Left lung (tissue), 4 donors: ENCODE measurements at regions not wholly inside any gene's neighbourhood (a gene's known extent, or its start where the extent isn't known, plus 50 kb on each side); places are given as distances from the start of the nearest gene placed in this dataset.
A peak's percentile ranks its signal among the peaks of the same experiment; 100 is the strongest.

Experiments used
- ATAC-seq: fragments of 200-7000 bp; cut with Tn5 transposase; one replicate; pipeline ENCODE4 v1.9.1; 2020; ENCODE audit warnings: moderate library complexity
- DNase-seq, 4 donors: peaks; one replicate each; pipeline ENCODE4 v3.0.0-alpha.2; 2013 to 2020
- H3K27ac ChIP-seq, 2 donors: fragments of 200-600 bp; sonication (generic) in 1 of 2; one replicate each; pipeline versions ENCODE4 v1.5.0 to v1.8.0; 2020 to 2021
- H3K27me3 ChIP-seq, 2 donors: fragments of 200-600 bp; sonication (generic) in 1 of 2; one replicate each; pipeline versions ENCODE4 v1.5.0 to v1.8.0; 2020 to 2021
- H3K36me3 ChIP-seq, 2 donors: fragments of 200-600 bp; sonication (generic) in 1 of 2; one replicate each; pipeline versions ENCODE4 v1.5.0 to v1.8.0; 2020 to 2021
- H3K4me1 ChIP-seq, 2 donors: fragments of 200-600 bp; one replicate each; pipeline ENCODE4 v1.8.0; 2021
- H3K4me3 ChIP-seq, 2 donors: fragments of 200-600 bp; sonication (generic) in 1 of 2; one replicate each; pipeline versions ENCODE4 v1.5.0 to v1.8.0; 2020 to 2021; ENCODE audit warnings: mild to moderate bottlenecking in 1 of 2
- H3K9me3 ChIP-seq, 2 donors: fragments of 200-600 bp; sonication (generic) in 1 of 2; one replicate each; pipeline versions ENCODE4 v1.5.0 to v1.8.0; 2020 to 2021
- CTCF ChIP-seq, 2 donors: fragments of 200-600 bp; sonication (generic) in 1 of 2; IDR thresholded peaks; one replicate each; pipeline versions ENCODE4 v1.5.0 to v1.8.0; 2021; ENCODE audit warnings: antibody characterized with exemption in 2 of 2
- intact Hi-C, 2 donors: fragments of 100-400 bp; cut with DNase I; formaldehyde crosslinking; loops; one replicate each; pipeline versions ENCODE4 v1.11.2 to v1.14.2; 2022
- donor health status: DM: no; HTN: yes; CAD: no.
- donor health status: DM: no; HTN: no; CAD: no.

- Histone ChIP-seq H3K4me1 (no peaks in the 10 kb centered on the region), H3K27ac (no peak overlapping the region), H3K36me3 (no peaks in the 10 kb centered on the region), H3K4me3 (no peak overlapping the region), H3K27me3 (peaks cover 0 to 72% of the 10 kb centered on the region in 2 donors), H3K9me3 (no peaks in the 10 kb centered on the region)
- intact Hi-C loops = no loop called here
- ATAC-seq (no peak), DNase-seq (no peak)
- TF ChIP-seq CTCF (IDR thresholded peaks at IDR 0.05) = no peak
These were observed 589.1 kb downstream of the PTPRU start for GRCh38 chr1:29825274-29825940.

GRCh38 chr1:29824511-29825273, 588.4 kb downstream of the PTPRU start:
- Histone ChIP-seq H3K27ac (no peak overlapping the region), H3K27me3 (peaks cover 0 to 73% of the 10 kb centered on the region in 2 donors), H3K4me1 (no peaks in the 10 kb centered on the region), H3K4me3 (no peak overlapping the region), H3K9me3 (no peaks in the 10 kb centered on the region), H3K36me3 (no peaks in the 10 kb centered on the region)
- DNase-seq (peak in 1 of 4 donors; percentile 19), ATAC-seq (no peak)
- intact Hi-C loops = no loop called here
- no peak for TF ChIP-seq CTCF (IDR thresholded peaks at IDR 0.05)

- no peaks in the 10 kb centered on the region for H3K9me3 ChIP-seq
- no peak for TF ChIP-seq CTCF (IDR thresholded peaks at IDR 0.05)
- intact Hi-C loops = no loop called here
- ATAC-seq (no peak), DNase-seq (no peak)
- no peak overlapping the region for H3K27ac ChIP-seq
- no peak overlapping the region for H3K4me3 ChIP-seq
- no peaks in the 10 kb centered on the region for H3K36me3 ChIP-seq
- H3K4me1 ChIP-seq = no peaks in the 10 kb centered on the region
- peaks cover 0 to 75% of the 10 kb centered on the region in 2 donors for H3K27me3 ChIP-seq
These were observed 587.7 kb downstream of the PTPRU start for GRCh38 chr1:29824025-29824424.

GRCh38 chr1:29823561-29823960, 587.2 kb downstream of the PTPRU start:
- intact Hi-C loops = no loop called here
- Histone ChIP-seq H3K4me1 (no peaks in the 10 kb centered on the region), H3K36me3 (no peaks in the 10 kb centered on the region), H3K27me3 (peaks cover 0 to 75% of the 10 kb centered on the region in 2 donors), H3K4me3 (no peak overlapping the region), H3K27ac (no peak overlapping the region), H3K9me3 (no peaks in the 10 kb centered on the region)
- no peak for TF ChIP-seq CTCF (IDR thresholded peaks at IDR 0.05)
- no peak for DNase-seq
- no peak for ATAC-seq

GRCh38 chr1:29821605-29822004, 585.3 kb downstream of the PTPRU start:
- Histone ChIP-seq H3K4me1 (no peaks in the 10 kb centered on the region), H3K27me3 (peaks cover 0 to 59% of the 10 kb centered on the region in 2 donors), H3K27ac (no peak overlapping the region), H3K9me3 (no peaks in the 10 kb centered on the region), H3K4me3 (no peak overlapping the region), H3K36me3 (no peaks in the 10 kb centered on the region)
- TF ChIP-seq CTCF (IDR thresholded peaks at IDR 0.05) = no peak
- intact Hi-C loops = no loop called here
- ATAC-seq = no peak
- no peak for DNase-seq
